GM23338 (cell line): ENCODE measurements at regions not wholly inside any gene's neighbourhood (a gene's known extent, or its start where the extent isn't known, plus 50 kb on each side); places are given as distances from the start of the nearest gene placed in this dataset.

Experiments
- CREB1 ChIP-seq: fragments of 250-450 bp; sonication (Bioruptor Pico); IDR thresholded peaks from 2 replicates; pipeline ENCODE4 v1.5.0; 2020; ENCODE audit warnings: low read depth, mild to moderate bottlenecking, moderate library complexity
- EZH2 ChIP-seq: fragments of 200-600 bp; sonication (generic); IDR thresholded peaks from one replicate; pipeline ENCODE4 v1.8.0; 2017; ENCODE audit warnings: antibody characterized with exemption, mild to moderate bottlenecking, low read depth; ENCODE audit not compliant: unreplicated experiment
- EZH2phosphoT487 ChIP-seq: fragments of 200-600 bp; sonication (generic); IDR thresholded peaks from one replicate; pipeline ENCODE4 v1.8.1; 2018; ENCODE audit warnings: antibody characterized with exemption; ENCODE audit not compliant: unreplicated experiment
- JUNB ChIP-seq: IDR thresholded peaks from one replicate; pipeline ENCODE4 v1.6.1; 2016; ENCODE audit warnings: antibody characterized with exemption; ENCODE audit not compliant: unreplicated experiment
- POLR2AphosphoS5 ChIP-seq: IDR thresholded peaks from 2 replicates; pipeline ENCODE4 v1.6.1; 2016; ENCODE audit warnings: antibody characterized with exemption, low read depth
- REST ChIP-seq: IDR thresholded peaks from one replicate; pipeline ENCODE4 v1.6.1; 2018; ENCODE audit warnings: antibody characterized with exemption; ENCODE audit not compliant: unreplicated experiment
- STAT1 ChIP-seq: IDR thresholded peaks from one replicate; pipeline ENCODE4 v1.6.1; 2016; ENCODE audit warnings: antibody characterized with exemption; ENCODE audit not compliant: unreplicated experiment
- ZNF114 ChIP-seq: fragments of 250-450 bp; sonication (Bioruptor Pico); IDR thresholded peaks from 2 replicates; pipeline ENCODE4 v1.5.0; 2020; ENCODE audit warnings: mild to moderate bottlenecking, moderate library complexity
- ZNF462 ChIP-seq: fragments of 250-450 bp; sonication (Bioruptor Pico); IDR thresholded peaks from 2 replicates; pipeline ENCODE4 v1.5.0; 2020; ENCODE audit warnings: mild to moderate bottlenecking, moderate library complexity
- TF ChIP-seq, protein P1 (sequence below), 2 experiments: fragments of 200-600 bp in 1 of 2; sonication (generic) in 1 of 2; conservative IDR thresholded peaks; 2 replicates each; pipeline versions ENCODE4 v1.5.1 to v1.6.1; 2016 to 2017; ENCODE audit warnings: antibody characterized with exemption in 2 of 2, low read depth in 2 of 2, mild to moderate bottlenecking in 2 of 2, moderate library complexity in 1 of 2
- TF ChIP-seq, protein P2 (sequence below): IDR thresholded peaks from 2 replicates; pipeline ENCODE4 v1.6.1; 2016; ENCODE audit warnings: antibody characterized with exemption

DNA sequence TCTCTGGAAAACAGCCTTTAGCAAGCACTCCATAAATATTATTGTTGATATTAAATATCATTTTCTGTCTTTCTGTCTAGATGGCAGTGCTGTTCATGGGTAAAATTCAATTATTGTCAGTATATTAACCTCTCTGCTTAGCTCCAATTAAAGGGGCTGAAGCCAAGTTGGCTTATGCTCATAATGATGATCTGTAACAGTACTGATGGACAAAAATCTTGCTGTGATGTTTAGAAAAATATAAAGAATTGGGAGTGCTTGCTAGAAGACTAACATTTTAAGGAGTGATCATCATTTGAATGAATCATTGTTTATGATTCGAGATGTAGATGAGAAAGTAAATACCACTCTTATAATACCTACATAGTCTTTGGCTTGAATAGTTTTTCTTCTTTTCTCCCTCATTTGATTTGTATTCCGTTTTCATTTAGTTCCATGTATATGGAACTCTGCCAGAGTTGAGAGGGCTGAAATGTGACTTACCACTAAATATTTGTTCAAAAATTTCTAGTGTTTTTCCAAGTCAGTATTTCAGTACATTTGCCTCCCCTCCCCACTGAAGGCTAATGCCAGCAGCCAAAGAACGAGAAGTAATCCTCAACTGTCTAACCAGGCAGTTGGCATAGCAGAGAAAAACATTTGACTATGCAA, 538.3 kb downstream of the CSNK1G3 start:
- TF ChIP-seq EZH2 (no peak), EZH2phosphoT487 (no peak), REST (no peak), POLR2AphosphoS5 (no peak), STAT1 (no peak), CREB1 (no peak), ZNF114 (CRISPR knock-in tag) (no peak), JUNB (no peak), ZNF462 (no peak)
- TF ChIP-seq, protein P1, sequence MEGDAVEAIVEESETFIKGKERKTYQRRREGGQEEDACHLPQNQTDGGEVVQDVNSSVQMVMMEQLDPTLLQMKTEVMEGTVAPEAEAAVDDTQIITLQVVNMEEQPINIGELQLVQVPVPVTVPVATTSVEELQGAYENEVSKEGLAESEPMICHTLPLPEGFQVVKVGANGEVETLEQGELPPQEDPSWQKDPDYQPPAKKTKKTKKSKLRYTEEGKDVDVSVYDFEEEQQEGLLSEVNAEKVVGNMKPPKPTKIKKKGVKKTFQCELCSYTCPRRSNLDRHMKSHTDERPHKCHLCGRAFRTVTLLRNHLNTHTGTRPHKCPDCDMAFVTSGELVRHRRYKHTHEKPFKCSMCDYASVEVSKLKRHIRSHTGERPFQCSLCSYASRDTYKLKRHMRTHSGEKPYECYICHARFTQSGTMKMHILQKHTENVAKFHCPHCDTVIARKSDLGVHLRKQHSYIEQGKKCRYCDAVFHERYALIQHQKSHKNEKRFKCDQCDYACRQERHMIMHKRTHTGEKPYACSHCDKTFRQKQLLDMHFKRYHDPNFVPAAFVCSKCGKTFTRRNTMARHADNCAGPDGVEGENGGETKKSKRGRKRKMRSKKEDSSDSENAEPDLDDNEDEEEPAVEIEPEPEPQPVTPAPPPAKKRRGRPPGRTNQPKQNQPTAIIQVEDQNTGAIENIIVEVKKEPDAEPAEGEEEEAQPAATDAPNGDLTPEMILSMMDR (conservative IDR thresholded peaks at IDR 0.05; ENCODE audit: low read depth in 2 of 2), result no peak
- TF ChIP-seq, protein P2, sequence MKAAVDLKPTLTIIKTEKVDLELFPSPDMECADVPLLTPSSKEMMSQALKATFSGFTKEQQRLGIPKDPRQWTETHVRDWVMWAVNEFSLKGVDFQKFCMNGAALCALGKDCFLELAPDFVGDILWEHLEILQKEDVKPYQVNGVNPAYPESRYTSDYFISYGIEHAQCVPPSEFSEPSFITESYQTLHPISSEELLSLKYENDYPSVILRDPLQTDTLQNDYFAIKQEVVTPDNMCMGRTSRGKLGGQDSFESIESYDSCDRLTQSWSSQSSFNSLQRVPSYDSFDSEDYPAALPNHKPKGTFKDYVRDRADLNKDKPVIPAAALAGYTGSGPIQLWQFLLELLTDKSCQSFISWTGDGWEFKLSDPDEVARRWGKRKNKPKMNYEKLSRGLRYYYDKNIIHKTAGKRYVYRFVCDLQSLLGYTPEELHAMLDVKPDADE, result no peak
